HepG2 (cell line): ENCODE measurements at regions not wholly inside any gene's neighbourhood (a gene's known extent, or its start where the extent isn't known, plus 50 kb on each side); places are given as distances from the start of the nearest gene placed in this dataset.

ENCODE experiments used
- CEBPB ChIP-seq: IDR thresholded peaks from 2 replicates; pipeline ENCODE4 v1.6.1; 2011; ENCODE audit warnings: low read depth, low read length, improper control_type of control experiment, borderline replicate concordance
- CTCF ChIP-seq: sonication (generic); formaldehyde crosslinking; IDR thresholded peaks from 2 replicates; pipeline ENCODE4 v1.5.0; 2020; ENCODE audit warnings: mild to moderate bottlenecking, missing genetic modification reagents, moderate library complexity
- FOXK1 ChIP-seq: sonication (generic); formaldehyde crosslinking; IDR thresholded peaks from 2 replicates; pipeline ENCODE4 v1.4.0; 2020; ENCODE audit warnings: low read depth, missing genetic modification reagents, borderline replicate concordance
- JUNB ChIP-seq: sonication (generic); formaldehyde crosslinking; IDR thresholded peaks from 2 replicates; pipeline ENCODE4 v1.8.0; 2022; ENCODE audit warnings: missing genetic modification reagents, mild to moderate bottlenecking, borderline replicate concordance
- KDM1A ChIP-seq: IDR thresholded peaks from 2 replicates; pipeline ENCODE4 v1.6.1; 2016; ENCODE audit warnings: missing compliant biosample characterization
- KIAA2018 ChIP-seq: sonication (generic); formaldehyde crosslinking; IDR thresholded peaks from 2 replicates; pipeline ENCODE4 v1.5.0; 2020; ENCODE audit warnings: mild to moderate bottlenecking, missing genetic modification reagents, borderline replicate concordance
- PHB2 ChIP-seq: fragments of 450-650 bp; IDR thresholded peaks from 2 replicates; pipeline ENCODE4 v1.6.1; 2018; ENCODE audit not compliant: partially characterized antibody
- POLR2A ChIP-seq, 2 experiments: IDR thresholded peaks; 2 replicates each; pipeline ENCODE4 v1.6.1; 2011; ENCODE audit warnings: low read depth in 2 of 2, low read length in 2 of 2, mild to moderate bottlenecking in 1 of 2, moderate library complexity in 1 of 2; ENCODE audit not compliant: insufficient read depth in 1 of 2
- RBM22 ChIP-seq: fragments of 200-400 bp; formaldehyde crosslinking; optimal IDR thresholded peaks from 2 replicates; pipeline ENCODE3; 2017; ENCODE audit warnings: mild to moderate bottlenecking, low read length, moderate library complexity
- SAFB2 ChIP-seq: sonication (generic); formaldehyde crosslinking; IDR thresholded peaks from 2 replicates; pipeline ENCODE4 v1.5.1; 2020; ENCODE audit warnings: missing genetic modification reagents, low read depth, mild to moderate bottlenecking, borderline replicate concordance
- TAF1 ChIP-seq: sonication (generic); formaldehyde crosslinking; IDR thresholded peaks from 2 replicates; pipeline ENCODE4 v1.4.0; 2020; ENCODE audit warnings: missing genetic modification reagents
- YY1 ChIP-seq: IDR thresholded peaks from 2 replicates; pipeline ENCODE4 v1.6.1; 2011; ENCODE audit warnings: low read length, low read depth, moderate library complexity, mild to moderate bottlenecking; ENCODE audit not compliant: insufficient read depth, insufficient replicate concordance
- ZNF101 ChIP-seq: sonication (generic); formaldehyde crosslinking; IDR thresholded peaks from 2 replicates; pipeline ENCODE4 v1.4.0; 2020; ENCODE audit warnings: mild to moderate bottlenecking, low read depth, missing genetic modification reagents, borderline replicate concordance
- ZNF567 ChIP-seq: sonication (generic); formaldehyde crosslinking; IDR thresholded peaks from 2 replicates; pipeline ENCODE4 v1.8.1; 2023; ENCODE audit warnings: mild to moderate bottlenecking, missing genetic modification reagents, borderline replicate concordance

- no peak for TF ChIP-seq CEBPB
- no peak for TF ChIP-seq CTCF (CRISPR knock-in tag)
- TF ChIP-seq FOXK1, result no peak
- TF ChIP-seq PHB2, result no peak
- no peak for TF ChIP-seq KDM1A (CRISPR knock-in tag)
- no peak for TF ChIP-seq RBM22
- no peak for TF ChIP-seq KIAA2018 (CRISPR knock-in tag)
- TF ChIP-seq TAF1 (CRISPR knock-in tag), result no peak
- TF ChIP-seq YY1, result no peak
- TF ChIP-seq SAFB2 (CRISPR knock-in tag), result no peak
- no peak for TF ChIP-seq JUNB
- no peak for TF ChIP-seq POLR2A (IDR thresholded peaks at IDR 0.05; ENCODE audit: insufficient read depth in 1 of 2, low read depth in 2 of 2, low read length in 2 of 2)
- no peak for TF ChIP-seq ZNF567 (CRISPR knock-in tag)
- no peak for TF ChIP-seq ZNF101 (CRISPR knock-in tag)
Observed at GRCh38 chr2:224278531-224278930, 123.4 kb downstream of the FAM124B start.
